Sigmoid colon (tissue), 6 donors: ENCODE measurements at regions not wholly inside any gene's neighbourhood (a gene's known extent, or its start where the extent isn't known, plus 50 kb on each side); places are given as distances from the start of the nearest gene placed in this dataset.

Source experiments
- DNase-seq: peaks from one replicate; pipeline ENCODE4 v3.0.0-alpha.2; 2019
- H3K27ac ChIP-seq, 4 donors: fragments of 200-600 bp; sonication (generic); one replicate each; pipeline ENCODE4 v1.5.1; 2016 to 2019; ENCODE audit warnings: mild to moderate bottlenecking in 1 of 4
- H3K27me3 ChIP-seq, 3 donors: fragments of 200-600 bp; sonication (generic); one replicate each; pipeline ENCODE4 v1.5.1; 2019; ENCODE audit warnings: mild to moderate bottlenecking in 1 of 3
- H3K36me3 ChIP-seq, 4 donors: fragments of 200-600 bp; sonication (generic); one replicate each; pipeline ENCODE4 v1.5.1; 2016 to 2019
- H3K4me1 ChIP-seq, 4 donors: fragments of 200-600 bp; sonication (generic); one replicate each; pipeline ENCODE4 v1.5.1; 2017 to 2019
- H3K4me3 ChIP-seq, 4 donors: fragments of 200-600 bp; sonication (generic); one replicate each; pipeline ENCODE4 v1.5.1; 2017 to 2019; ENCODE audit warnings: mild to moderate bottlenecking in 2 of 4, moderate library complexity in 1 of 4
- H3K9me3 ChIP-seq, 4 donors: fragments of 200-600 bp in 3 of 4; sonication (generic) in 3 of 4; one replicate each; pipeline versions ENCODE4 v1.5.1 to v1.6.1; 2013 to 2019
- EP300 ChIP-seq, 4 donors: sonication (generic); formaldehyde crosslinking; IDR thresholded peaks; one replicate each; pipeline ENCODE4 v1.6.1; 2017; ENCODE audit warnings: antibody characterized with exemption in 4 of 4
- POLR2A ChIP-seq, 2 donors: fragments of 450-650 bp; IDR thresholded peaks; one replicate each; pipeline ENCODE4 v1.6.1; 2016; ENCODE audit warnings: antibody characterized with exemption in 2 of 2, mild to moderate bottlenecking in 2 of 2, moderate library complexity in 2 of 2
- POLR2AphosphoS5 ChIP-seq, 4 donors: sonication (generic); formaldehyde crosslinking; IDR thresholded peaks; one replicate each; pipeline ENCODE4 v1.6.1; 2017; ENCODE audit warnings: antibody characterized with exemption in 4 of 4
- WGBS, 2 donors: extraction: QIAGEN DNeasy Blood & Tissue Kit; methylation state at CpG; one replicate each; pipeline ENCODE4 v1.1.7; 2013; 5-methylcytosine and 5-hydroxymethylcytosine counted together
- intact Hi-C: fragments of 100-400 bp; cut with DNase I; formaldehyde crosslinking; loops from one replicate; pipeline ENCODE4 v1.15.1; 2023
- TF ChIP-seq, protein P1 (sequence below), 4 experiments: fragments of 450-650 bp in 3 of 4; fragments of 200-600 bp in 1 of 4; IDR thresholded peaks; one replicate each; pipeline ENCODE4 v1.5.1; 2016 to 2019; ENCODE audit warnings: antibody characterized with exemption in 4 of 4, mild to moderate bottlenecking in 3 of 4, moderate library complexity in 2 of 4
- donor health status: healthy with polysubstance abuse.
- donor health status: healthy.

DNA sequence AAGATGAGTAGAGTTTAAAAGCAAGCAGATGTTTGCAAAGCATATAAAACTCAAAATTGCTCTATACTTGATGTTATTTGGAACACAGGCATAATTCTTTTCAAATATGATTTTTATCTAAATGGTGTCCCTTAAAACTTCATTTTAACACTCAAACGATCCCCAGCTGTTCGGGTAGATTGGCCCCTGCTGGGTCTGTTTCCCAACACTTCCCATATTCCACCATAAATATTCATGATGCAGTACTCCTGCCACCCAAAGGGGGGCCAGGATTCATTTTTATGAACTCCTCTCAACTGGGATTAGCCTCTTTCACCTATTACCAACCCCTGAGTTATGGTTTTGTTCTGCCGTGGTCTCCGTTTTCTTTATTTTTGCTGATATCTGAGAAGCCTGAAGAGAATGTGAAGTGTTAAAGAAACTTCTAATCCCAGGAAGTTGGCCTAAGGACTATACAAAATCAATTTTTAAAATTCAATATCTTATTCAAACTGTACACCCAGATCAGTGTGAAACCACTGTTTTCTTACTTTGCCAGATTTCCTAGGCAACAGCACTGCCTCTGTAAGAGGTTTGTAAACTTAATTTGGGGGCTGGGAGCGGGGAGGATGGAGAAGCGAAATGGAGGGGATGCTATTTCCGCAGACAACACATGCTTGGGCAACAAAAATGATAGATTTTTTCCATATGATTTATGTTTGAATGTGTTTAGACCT, 384.1 kb downstream of the DMRT2 start:
- no peaks in the 10 kb centered on the region for H3K9me3 ChIP-seq
- intact Hi-C loops = no loop called here
- H3K27me3 ChIP-seq = no peaks in the 10 kb centered on the region
- no peaks in the 10 kb centered on the region for H3K36me3 ChIP-seq
- H3K4me1 ChIP-seq = no peaks in the 10 kb centered on the region
- H3K4me3 ChIP-seq = no peak overlapping the region
- H3K27ac ChIP-seq = no peak overlapping the region
- WGBS, 2 donors = 65 to 66% methylated on average over 7 of the region's 7 CpGs
- TF ChIP-seq POLR2A (IDR thresholded peaks at IDR 0.05) (no peak), EP300 (IDR thresholded peaks at IDR 0.05) (no peak)
- TF ChIP-seq, protein P1, sequence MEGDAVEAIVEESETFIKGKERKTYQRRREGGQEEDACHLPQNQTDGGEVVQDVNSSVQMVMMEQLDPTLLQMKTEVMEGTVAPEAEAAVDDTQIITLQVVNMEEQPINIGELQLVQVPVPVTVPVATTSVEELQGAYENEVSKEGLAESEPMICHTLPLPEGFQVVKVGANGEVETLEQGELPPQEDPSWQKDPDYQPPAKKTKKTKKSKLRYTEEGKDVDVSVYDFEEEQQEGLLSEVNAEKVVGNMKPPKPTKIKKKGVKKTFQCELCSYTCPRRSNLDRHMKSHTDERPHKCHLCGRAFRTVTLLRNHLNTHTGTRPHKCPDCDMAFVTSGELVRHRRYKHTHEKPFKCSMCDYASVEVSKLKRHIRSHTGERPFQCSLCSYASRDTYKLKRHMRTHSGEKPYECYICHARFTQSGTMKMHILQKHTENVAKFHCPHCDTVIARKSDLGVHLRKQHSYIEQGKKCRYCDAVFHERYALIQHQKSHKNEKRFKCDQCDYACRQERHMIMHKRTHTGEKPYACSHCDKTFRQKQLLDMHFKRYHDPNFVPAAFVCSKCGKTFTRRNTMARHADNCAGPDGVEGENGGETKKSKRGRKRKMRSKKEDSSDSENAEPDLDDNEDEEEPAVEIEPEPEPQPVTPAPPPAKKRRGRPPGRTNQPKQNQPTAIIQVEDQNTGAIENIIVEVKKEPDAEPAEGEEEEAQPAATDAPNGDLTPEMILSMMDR (IDR thresholded peaks at IDR 0.05) = peak in 1 of 4 experiments; percentile 22
- DNase-seq = no peak

DNA sequence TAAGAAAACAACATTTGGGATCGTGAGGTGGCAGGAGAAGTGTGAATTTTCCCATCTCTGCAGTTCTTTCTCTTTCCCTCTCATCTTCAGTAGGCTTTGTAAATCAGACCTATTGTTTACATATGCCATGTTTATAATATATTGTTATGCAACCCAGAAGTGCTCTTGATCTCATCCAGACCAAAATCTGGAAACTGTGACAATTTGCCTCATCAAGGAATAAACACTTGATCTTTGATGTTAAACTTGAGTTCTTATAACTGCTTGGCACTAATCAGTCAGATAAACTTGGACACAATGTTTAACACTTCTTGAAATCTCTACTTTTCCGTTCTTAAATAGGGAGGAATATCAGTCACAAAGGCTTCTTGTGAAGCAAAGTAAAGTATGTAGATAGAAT, 384.7 kb downstream of the DMRT2 start:
- Histone ChIP-seq H3K36me3 (no peaks in the 10 kb centered on the region), H3K9me3 (no peaks in the 10 kb centered on the region), H3K27me3 (no peaks in the 10 kb centered on the region), H3K4me3 (no peak overlapping the region), H3K4me1 (no peaks in the 10 kb centered on the region), H3K27ac (no peak overlapping the region)
- TF ChIP-seq POLR2AphosphoS5 (IDR thresholded peaks at IDR 0.05) = peak in 1 of 4 donors; percentile 6
- TF ChIP-seq, protein P1 (IDR thresholded peaks at IDR 0.05) = no peak
- 53 to 81% methylated on average over 2 of the region's 2 CpGs for WGBS, 2 donors
- intact Hi-C loops = no loop called here
- DNase-seq = no peak

DNA sequence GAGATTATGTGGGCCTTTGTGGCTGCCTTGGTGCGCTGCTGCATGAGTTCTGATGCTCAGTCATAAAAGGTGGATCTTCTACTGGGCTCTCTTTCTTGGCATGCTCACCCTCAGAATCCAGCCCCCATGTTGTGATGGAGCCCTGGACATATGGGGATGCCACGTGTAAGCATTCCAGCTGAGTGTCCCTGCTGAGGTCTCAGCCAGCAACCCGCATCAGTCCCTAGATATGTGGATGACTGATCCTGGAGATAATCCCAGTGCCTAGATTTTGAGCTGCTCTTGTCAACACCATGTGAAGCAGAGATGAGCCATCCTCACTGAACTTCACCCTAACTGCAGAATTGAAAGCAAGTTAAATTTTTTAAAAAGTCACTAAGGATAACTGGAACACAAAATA, 390.1 kb downstream of the DMRT2 start:
- Histone ChIP-seq H3K27ac (no peak overlapping the region), H3K36me3 (no peaks in the 10 kb centered on the region), H3K27me3 (no peaks in the 10 kb centered on the region), H3K4me3 (no peak overlapping the region), H3K9me3 (no peaks in the 10 kb centered on the region), H3K4me1 (no peaks in the 10 kb centered on the region)
- no peak for DNase-seq
- WGBS, 2 donors = 77 to 83% methylated on average over 3 of the region's 3 CpGs
- intact Hi-C loops = no loop called here
- TF ChIP-seq POLR2AphosphoS5 (IDR thresholded peaks at IDR 0.05) (no peak), EP300 (IDR thresholded peaks at IDR 0.05) (no peak), POLR2A (IDR thresholded peaks at IDR 0.05) (no peak)
- TF ChIP-seq, protein P1 (IDR thresholded peaks at IDR 0.05) = no peak

DNA sequence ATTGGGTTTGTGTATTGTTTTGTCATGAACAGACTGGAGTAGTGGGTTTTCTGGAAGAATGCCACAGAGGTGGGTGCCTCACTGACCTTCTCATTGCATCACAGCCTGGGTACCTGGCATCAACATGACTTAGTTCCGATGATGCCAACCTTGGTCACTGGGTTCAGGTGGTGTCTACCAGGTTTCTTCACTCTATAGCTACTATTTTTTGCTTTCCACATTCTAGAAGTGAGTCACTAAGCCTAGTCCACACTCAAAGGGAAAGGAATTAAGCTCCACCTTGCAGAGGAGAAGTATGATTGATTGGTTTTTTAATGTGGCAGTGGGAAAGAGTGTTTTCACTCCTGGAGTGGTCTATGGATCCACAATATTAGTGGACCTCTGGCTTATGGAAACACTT, 391.9 kb downstream of the DMRT2 start:
- H3K36me3 ChIP-seq = no peaks in the 10 kb centered on the region
- no peaks in the 10 kb centered on the region for H3K27me3 ChIP-seq
- WGBS, 2 donors = 96 to 97% methylated on average over 1 of the region's 1 CpG
- intact Hi-C loops = no loop called here
- no peaks in the 10 kb centered on the region for H3K9me3 ChIP-seq
- no peak overlapping the region for H3K27ac ChIP-seq
- no peak for DNase-seq
- TF ChIP-seq POLR2AphosphoS5 (IDR thresholded peaks at IDR 0.05) (no peak), POLR2A (IDR thresholded peaks at IDR 0.05) (no peak)
- no peaks in the 10 kb centered on the region for H3K4me1 ChIP-seq
- no peak overlapping the region for H3K4me3 ChIP-seq

DNA sequence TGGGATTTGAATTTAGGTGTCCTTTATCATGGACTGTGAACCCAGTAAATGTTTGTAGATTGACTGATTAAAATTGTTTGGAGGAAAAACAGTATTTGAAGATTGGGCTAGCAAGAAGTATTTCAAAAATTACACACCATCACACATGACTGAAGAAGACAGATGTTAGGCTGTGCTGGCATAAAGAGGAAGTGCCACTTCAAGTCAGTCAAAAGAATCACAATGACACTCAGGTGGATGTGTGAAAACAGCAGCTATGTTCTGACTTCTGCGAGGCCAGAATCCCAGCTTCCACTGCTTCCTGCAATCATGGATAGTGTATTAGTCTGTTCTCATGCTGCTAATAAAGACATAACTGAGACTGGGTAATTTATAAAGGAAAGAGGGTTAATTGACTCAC, 393.3 kb downstream of the DMRT2 start:
- no peak for TF ChIP-seq POLR2AphosphoS5 (IDR thresholded peaks at IDR 0.05)
- TF ChIP-seq, protein P1 (IDR thresholded peaks at IDR 0.05) = no peak
- TF ChIP-seq EP300 (IDR thresholded peaks at IDR 0.05) = no peak
- no peak for TF ChIP-seq POLR2A (IDR thresholded peaks at IDR 0.05)
- WGBS, 2 donors = 82 to 89% methylated on average over 1 of the region's 1 CpG
- intact Hi-C loops = no loop called here
- Histone ChIP-seq H3K9me3 (no peaks in the 10 kb centered on the region), H3K27me3 (no peaks in the 10 kb centered on the region), H3K4me1 (no peaks in the 10 kb centered on the region), H3K4me3 (no peak overlapping the region), H3K36me3 (no peaks in the 10 kb centered on the region), H3K27ac (no peak overlapping the region)
- no peak for DNase-seq
